Neural cell (in vitro differentiated cells): ENCODE measurements at regions not wholly inside any gene's neighbourhood (a gene's known extent, or its start where the extent isn't known, plus 50 kb on each side); places are given as distances from the start of the nearest gene placed in this dataset.

Experiments used
- H2AFZ ChIP-seq: fragments of 200-600, 300-800 bp; sonication (generic), shearing (Covaris generic); 2 replicates; pipeline ENCODE4 v1.6.0; 2014; ENCODE audit warnings: low read depth, mild to moderate bottlenecking, antibody characterized with exemption, low read length, moderate library complexity
- H3F3A ChIP-seq: fragments of 200-600 bp; shearing (Covaris generic); 2 replicates; pipeline ENCODE4 v1.6.1; 2016; ENCODE audit warnings: mild to moderate bottlenecking, moderate library complexity, mixed read lengths, antibody characterized with exemption, low read length; ENCODE audit not compliant: insufficient read depth, poor library complexity, severe bottlenecking
- H3K27ac ChIP-seq: fragments of 200-600, 300-800 bp; sonication (generic), shearing (Covaris generic); 2 replicates; pipeline ENCODE4 v1.5.1; 2014; ENCODE audit warnings: mild to moderate bottlenecking, low read length, moderate library complexity
- H3K27me3 ChIP-seq: fragments of 300-800, 200-600 bp; sonication (generic), shearing (Covaris generic); 2 replicates; pipeline ENCODE4 v1.6.0; 2014; ENCODE audit warnings: mild to moderate bottlenecking, low read depth, low read length, moderate library complexity; ENCODE audit not compliant: insufficient read depth
- H3K36me3 ChIP-seq: fragments of 300-800, 200-600 bp; sonication (generic), shearing (Covaris generic); 2 replicates; pipeline ENCODE4 v1.5.1; 2014; ENCODE audit warnings: mild to moderate bottlenecking, antibody characterized with exemption, low read length, moderate library complexity; ENCODE audit not compliant: insufficient read depth
- H3K4me2 ChIP-seq: fragments of 300-800, 200-600 bp; sonication (generic), shearing (Covaris generic); 2 replicates; pipeline ENCODE4 v1.6.0; 2014; ENCODE audit warnings: mild to moderate bottlenecking, low read length
- H3K4me3 ChIP-seq: fragments of 300-800, 200-600 bp; sonication (generic), shearing (Covaris generic); 2 replicates; pipeline ENCODE4 v1.5.1; 2014; ENCODE audit warnings: mild to moderate bottlenecking, low read length, moderate library complexity
- H3K79me2 ChIP-seq: fragments of 200-600 bp; shearing (Covaris generic); replicated peaks from 2 replicates; pipeline ENCODE4 v1.6.0; 2014; ENCODE audit warnings: mild to moderate bottlenecking, low read length, moderate library complexity; ENCODE audit not compliant: insufficient read depth
- H3K9ac ChIP-seq: fragments of 300-800, 200-600 bp; sonication (generic), shearing (Covaris generic); 2 replicates; pipeline ENCODE4 v1.6.1; 2016; ENCODE audit warnings: mild to moderate bottlenecking, low read length, mixed read lengths
- H3K9me2 ChIP-seq: fragments of 200-600 bp; shearing (Covaris generic); 2 replicates; pipeline ENCODE4 v1.6.1; 2016; ENCODE audit warnings: mild to moderate bottlenecking, low read length, mixed read lengths; ENCODE audit not compliant: insufficient read depth
- H3K9me3 ChIP-seq: fragments of 200-600, 300-800 bp; sonication (generic), shearing (Covaris generic); 2 replicates; pipeline ENCODE4 v1.6.1; 2016; ENCODE audit warnings: mild to moderate bottlenecking, mixed run types, low read length, moderate library complexity, mixed read lengths
- H4K20me1 ChIP-seq: fragments of 200-600 bp; shearing (Covaris generic); 2 replicates; pipeline ENCODE4 v1.6.1; 2016; ENCODE audit warnings: mild to moderate bottlenecking, mixed run types; ENCODE audit not compliant: insufficient read depth
- EP300 ChIP-seq: fragments of 450-650 bp; conservative IDR thresholded peaks from 2 replicates; pipeline ENCODE4 v1.6.1; 2014; ENCODE audit warnings: antibody characterized with exemption, mild to moderate bottlenecking, moderate library complexity; ENCODE audit not compliant: poor library complexity, severe bottlenecking
- EZH2 ChIP-seq: fragments of 200-600, 300-800 bp; shearing (Covaris generic), sonication (generic); IDR thresholded peaks from 2 replicates; pipeline ENCODE4 v1.6.1; 2014; ENCODE audit warnings: antibody characterized with exemption, low read length, borderline replicate concordance, mild to moderate bottlenecking; ENCODE audit not compliant: insufficient read depth, poor library complexity, severe bottlenecking
- MXI1 ChIP-seq: fragments of 450-650 bp; conservative IDR thresholded peaks from 2 replicates; pipeline ENCODE4 v1.6.1; 2014; ENCODE audit warnings: antibody characterized with exemption, mild to moderate bottlenecking; ENCODE audit not compliant: poor library complexity, severe bottlenecking
- POLR2AphosphoS5 ChIP-seq: IDR thresholded peaks from 2 replicates; pipeline ENCODE4 v1.6.1; 2012
- RAD21 ChIP-seq: fragments of 450-650 bp; conservative IDR thresholded peaks from 2 replicates; pipeline ENCODE4 v1.6.1; 2014; ENCODE audit warnings: antibody characterized with exemption, mild to moderate bottlenecking, moderate library complexity
- SMC3 ChIP-seq: fragments of 450-650 bp; conservative IDR thresholded peaks from 2 replicates; pipeline ENCODE4 v1.6.1; 2014; ENCODE audit warnings: antibody characterized with exemption, mild to moderate bottlenecking, moderate library complexity; ENCODE audit not compliant: poor library complexity
- TAF1 ChIP-seq: IDR thresholded peaks from 2 replicates; pipeline ENCODE4 v1.6.1; 2012; ENCODE audit warnings: low read depth
- TF ChIP-seq, protein P1 (sequence below): IDR thresholded peaks from 2 replicates; pipeline ENCODE4 v1.6.1; 2012; ENCODE audit warnings: borderline replicate concordance
- TF ChIP-seq, protein P2 (sequence below): fragments of 450-650 bp; IDR thresholded peaks from 2 replicates; pipeline ENCODE4 v1.5.1; 2014; ENCODE audit warnings: antibody characterized with exemption, mild to moderate bottlenecking, moderate library complexity; ENCODE audit not compliant: poor library complexity, severe bottlenecking

GRCh38 chr18:51721996-51722395 is 524.5 kb upstream of the MEX3C start:
- Histone ChIP-seq H3K79me2 (no peaks in the 10 kb centered on the region), H3F3A (no peaks in the 10 kb centered on the region), H3K36me3 (no peaks in the 10 kb centered on the region), H3K27ac (no peak overlapping the region), H3K9ac (no peak overlapping the region), H3K9me2 (no peaks in the 10 kb centered on the region), H2AFZ (no peak overlapping the region), H3K4me3 (no peak overlapping the region), H3K9me3 (no peaks in the 10 kb centered on the region), H3K27me3 (no peaks in the 10 kb centered on the region), H3K4me2 (no peak overlapping the region), H4K20me1 (no peaks in the 10 kb centered on the region)
- TF ChIP-seq RAD21 = no peak
- TF ChIP-seq, protein P1, sequence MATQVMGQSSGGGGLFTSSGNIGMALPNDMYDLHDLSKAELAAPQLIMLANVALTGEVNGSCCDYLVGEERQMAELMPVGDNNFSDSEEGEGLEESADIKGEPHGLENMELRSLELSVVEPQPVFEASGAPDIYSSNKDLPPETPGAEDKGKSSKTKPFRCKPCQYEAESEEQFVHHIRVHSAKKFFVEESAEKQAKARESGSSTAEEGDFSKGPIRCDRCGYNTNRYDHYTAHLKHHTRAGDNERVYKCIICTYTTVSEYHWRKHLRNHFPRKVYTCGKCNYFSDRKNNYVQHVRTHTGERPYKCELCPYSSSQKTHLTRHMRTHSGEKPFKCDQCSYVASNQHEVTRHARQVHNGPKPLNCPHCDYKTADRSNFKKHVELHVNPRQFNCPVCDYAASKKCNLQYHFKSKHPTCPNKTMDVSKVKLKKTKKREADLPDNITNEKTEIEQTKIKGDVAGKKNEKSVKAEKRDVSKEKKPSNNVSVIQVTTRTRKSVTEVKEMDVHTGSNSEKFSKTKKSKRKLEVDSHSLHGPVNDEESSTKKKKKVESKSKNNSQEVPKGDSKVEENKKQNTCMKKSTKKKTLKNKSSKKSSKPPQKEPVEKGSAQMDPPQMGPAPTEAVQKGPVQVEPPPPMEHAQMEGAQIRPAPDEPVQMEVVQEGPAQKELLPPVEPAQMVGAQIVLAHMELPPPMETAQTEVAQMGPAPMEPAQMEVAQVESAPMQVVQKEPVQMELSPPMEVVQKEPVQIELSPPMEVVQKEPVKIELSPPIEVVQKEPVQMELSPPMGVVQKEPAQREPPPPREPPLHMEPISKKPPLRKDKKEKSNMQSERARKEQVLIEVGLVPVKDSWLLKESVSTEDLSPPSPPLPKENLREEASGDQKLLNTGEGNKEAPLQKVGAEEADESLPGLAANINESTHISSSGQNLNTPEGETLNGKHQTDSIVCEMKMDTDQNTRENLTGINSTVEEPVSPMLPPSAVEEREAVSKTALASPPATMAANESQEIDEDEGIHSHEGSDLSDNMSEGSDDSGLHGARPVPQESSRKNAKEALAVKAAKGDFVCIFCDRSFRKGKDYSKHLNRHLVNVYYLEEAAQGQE = no peak
- TF ChIP-seq, protein P2, sequence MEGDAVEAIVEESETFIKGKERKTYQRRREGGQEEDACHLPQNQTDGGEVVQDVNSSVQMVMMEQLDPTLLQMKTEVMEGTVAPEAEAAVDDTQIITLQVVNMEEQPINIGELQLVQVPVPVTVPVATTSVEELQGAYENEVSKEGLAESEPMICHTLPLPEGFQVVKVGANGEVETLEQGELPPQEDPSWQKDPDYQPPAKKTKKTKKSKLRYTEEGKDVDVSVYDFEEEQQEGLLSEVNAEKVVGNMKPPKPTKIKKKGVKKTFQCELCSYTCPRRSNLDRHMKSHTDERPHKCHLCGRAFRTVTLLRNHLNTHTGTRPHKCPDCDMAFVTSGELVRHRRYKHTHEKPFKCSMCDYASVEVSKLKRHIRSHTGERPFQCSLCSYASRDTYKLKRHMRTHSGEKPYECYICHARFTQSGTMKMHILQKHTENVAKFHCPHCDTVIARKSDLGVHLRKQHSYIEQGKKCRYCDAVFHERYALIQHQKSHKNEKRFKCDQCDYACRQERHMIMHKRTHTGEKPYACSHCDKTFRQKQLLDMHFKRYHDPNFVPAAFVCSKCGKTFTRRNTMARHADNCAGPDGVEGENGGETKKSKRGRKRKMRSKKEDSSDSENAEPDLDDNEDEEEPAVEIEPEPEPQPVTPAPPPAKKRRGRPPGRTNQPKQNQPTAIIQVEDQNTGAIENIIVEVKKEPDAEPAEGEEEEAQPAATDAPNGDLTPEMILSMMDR = no peak
- no peak for TF ChIP-seq POLR2AphosphoS5
- no peak for TF ChIP-seq EZH2
- no peak for TF ChIP-seq TAF1
- TF ChIP-seq SMC3 = no peak
- TF ChIP-seq MXI1 = no peak
- TF ChIP-seq EP300 = no peak

- Histone ChIP-seq H3K9ac (no peak overlapping the region), H3F3A (no peaks in the 10 kb centered on the region), H3K27ac (no peak overlapping the region), H2AFZ (no peak overlapping the region), H3K79me2 (no peaks in the 10 kb centered on the region), H3K27me3 (no peaks in the 10 kb centered on the region), H3K36me3 (no peaks in the 10 kb centered on the region), H3K9me2 (no peaks in the 10 kb centered on the region), H3K4me3 (no peak overlapping the region), H4K20me1 (no peaks in the 10 kb centered on the region), H3K4me2 (no peak overlapping the region), H3K9me3 (no peaks in the 10 kb centered on the region)
- TF ChIP-seq EZH2 = no peak
- TF ChIP-seq, protein P1 = no peak
- TF ChIP-seq MXI1 = no peak
- TF ChIP-seq RAD21 = no peak
- no peak for TF ChIP-seq TAF1
- no peak for TF ChIP-seq POLR2AphosphoS5
- no peak for TF ChIP-seq SMC3
- TF ChIP-seq, protein P2 = no peak
- TF ChIP-seq EP300 = no peak
These were observed 527.6 kb upstream of the MEX3C start for GRCh38 chr18:51724790-51725721.
